Esophagus muscularis mucosa (tissue), 4 donors: ENCODE measurements at regions not wholly inside any gene's neighbourhood (a gene's known extent, or its start where the extent isn't known, plus 50 kb on each side); places are given as distances from the start of the nearest gene placed in this dataset.
"Not testable (repeated sequence)": the region's sequence is repeated elsewhere in the genome, so short reads cannot be mapped to it uniquely, and the experiment has no call there.

Source experiments
- DNase-seq: peaks from one replicate; pipeline ENCODE4 v3.0.0-alpha.2; 2017; ENCODE audit errors: extremely low spot score
- H3K27ac ChIP-seq, 4 donors: fragments of 200-600 bp; sonication (generic); replicated peaks in 1 of 4; 1 replicate in 3 of 4; 2 replicates in 1 of 4; pipeline ENCODE4 v1.5.1; 2016 to 2019; ENCODE audit warnings: mild to moderate bottlenecking in 1 of 4
- H3K27me3 ChIP-seq, 4 donors: fragments of 200-600 bp; sonication (generic); one replicate each; pipeline versions ENCODE4 v1.5.1 to v1.6.0; 2016 to 2019
- H3K36me3 ChIP-seq, 4 donors: fragments of 200-600 bp; sonication (generic); one replicate each; pipeline ENCODE4 v1.5.1; 2016 to 2019
- H3K4me1 ChIP-seq, 4 donors: fragments of 200-600 bp; sonication (generic); one replicate each; pipeline ENCODE4 v1.5.1; 2016 to 2019
- H3K4me3 ChIP-seq, 4 donors: fragments of 200-600 bp; sonication (generic); 1 replicate in 2 of 4; 2 replicates in 2 of 4; pipeline ENCODE4 v1.5.1; 2016 to 2019; ENCODE audit warnings: mild to moderate bottlenecking in 4 of 4, moderate library complexity in 1 of 4
- H3K9me3 ChIP-seq, 4 donors: fragments of 200-600 bp; sonication (generic); 1 replicate in 3 of 4; 2 replicates in 1 of 4; pipeline ENCODE4 v1.5.1; 2016 to 2019
- CTCF ChIP-seq, 3 experiments: fragments of 200-600 bp in 2 of 3; fragments of 450-650 bp in 1 of 3; sonication (generic) in 2 of 3; IDR thresholded peaks; one replicate each; pipeline ENCODE4 v1.5.1; 2017 to 2019; ENCODE audit warnings: antibody characterized with exemption in 3 of 3, mild to moderate bottlenecking in 2 of 3, moderate library complexity in 1 of 3
- EP300 ChIP-seq: sonication (generic); formaldehyde crosslinking; IDR thresholded peaks from one replicate; pipeline ENCODE4 v1.6.1; 2017; ENCODE audit warnings: antibody characterized with exemption
- POLR2A ChIP-seq: fragments of 450-650 bp; IDR thresholded peaks from one replicate; pipeline ENCODE4 v1.6.1; 2017; ENCODE audit warnings: antibody characterized with exemption, moderate library complexity, mild to moderate bottlenecking, low read depth
- POLR2AphosphoS5 ChIP-seq, 2 donors: sonication (generic); formaldehyde crosslinking; IDR thresholded peaks; one replicate each; pipeline ENCODE4 v1.6.1; 2017; ENCODE audit warnings: antibody characterized with exemption in 2 of 2
- WGBS: methylation state at CpG from one replicate; pipeline ENCODE4 v1.1.5; 2018; 5-methylcytosine and 5-hydroxymethylcytosine counted together
- intact Hi-C: fragments of 100-400 bp; cut with DNase I; formaldehyde crosslinking; loops from one replicate; pipeline ENCODE4 v1.15.1; 2023

GRCh38 chr7:152914014-152914844 lies 154.7 kb downstream of the ACTR3B start:
- WGBS, result 92% methylated on average over 5 of the region's 5 CpGs
- TF ChIP-seq POLR2A (no peak), EP300 (no peak), CTCF (IDR thresholded peaks at IDR 0.05) (no peak), POLR2AphosphoS5 (IDR thresholded peaks at IDR 0.05) (no peak)
- Histone ChIP-seq H3K4me3 (no peak overlapping the region), H3K9me3 (no peaks in the 10 kb centered on the region), H3K4me1 (no peaks in the 10 kb centered on the region), H3K27ac (no peak overlapping the region), H3K27me3 (peaks cover 0 to 14% (median 0%) of the 10 kb centered on the region in 4 donors), H3K36me3 (no peaks in the 10 kb centered on the region)
- intact Hi-C loops, result no loop called here
- no peak for DNase-seq

GRCh38 chr7:152914845-152915102 lies 155.2 kb downstream of the ACTR3B start:
- H3K9me3 ChIP-seq, DNase-seq, H3K27ac ChIP-seq, H3K36me3 ChIP-seq, H3K4me3 ChIP-seq, H3K4me1 ChIP-seq, intact Hi-C loops: not testable (repeated sequence)
- H3K27me3 ChIP-seq, result peaks cover 0 to 14% (median 0%) of the 10 kb centered on the region in 4 donors
- WGBS, result 96% methylated on average over 1 of the region's 1 CpG

GRCh38 chr7:152922318-152923081 lies 162.9 kb downstream of the ACTR3B start:
- H3K4me1 ChIP-seq, result peaks cover 8 to 18% (median 16%) of the 10 kb centered on the region in 4 donors
- DNase-seq, result no peak
- intact Hi-C loops, result no loop called here
- no peaks in the 10 kb centered on the region for H3K9me3 ChIP-seq
- H3K27ac ChIP-seq, result no peak overlapping the region
- WGBS, result 85% methylated on average over 16 of the region's 16 CpGs
- H3K36me3 ChIP-seq, result no peaks in the 10 kb centered on the region
- H3K4me3 ChIP-seq, result no peak overlapping the region
- TF ChIP-seq POLR2AphosphoS5 (IDR thresholded peaks at IDR 0.05) (no peak), CTCF (IDR thresholded peaks at IDR 0.05) (no peak), POLR2A (no peak), EP300 (no peak)
- H3K27me3 ChIP-seq, result peaks cover 0 to 66% (median 25%) of the 10 kb centered on the region in 4 donors

- intact Hi-C loops, result no loop called here
- Histone ChIP-seq H3K27me3 (peaks cover 0 to 66% (median 25%) of the 10 kb centered on the region in 4 donors), H3K4me1 (peaks cover 8 to 18% (median 16%) of the 10 kb centered on the region in 4 donors), H3K4me3 (no peak overlapping the region), H3K36me3 (no peaks in the 10 kb centered on the region), H3K9me3 (no peaks in the 10 kb centered on the region), H3K27ac (no peak overlapping the region)
- DNase-seq, result no peak
- TF ChIP-seq POLR2AphosphoS5 (IDR thresholded peaks at IDR 0.05), result no peak
- TF ChIP-seq CTCF (IDR thresholded peaks at IDR 0.05), result no peak
- TF ChIP-seq POLR2A, result no peak
- no peak for TF ChIP-seq EP300
- 84% methylated on average over 9 of the region's 12 CpGs for WGBS
Observed at GRCh38 chr7:152923711-152924110, 164.2 kb downstream of the ACTR3B start.

GRCh38 chr7:152924238-152924637 lies 164.7 kb downstream of the ACTR3B start:
- H3K27ac ChIP-seq, result no peak overlapping the region
- H3K4me3 ChIP-seq, result no peak overlapping the region
- intact Hi-C loops, result no loop called here
- H3K4me1 ChIP-seq, result peaks cover 8 to 18% (median 16%) of the 10 kb centered on the region in 4 donors
- H3K27me3 ChIP-seq, result peaks cover 0 to 66% (median 25%) of the 10 kb centered on the region in 4 donors
- no peak for DNase-seq
- no peak for TF ChIP-seq POLR2A
- no peak for TF ChIP-seq CTCF (IDR thresholded peaks at IDR 0.05)
- TF ChIP-seq POLR2AphosphoS5 (IDR thresholded peaks at IDR 0.05), result no peak
- TF ChIP-seq EP300, result no peak
- H3K9me3 ChIP-seq, result no peaks in the 10 kb centered on the region
- WGBS, result 72% methylated on average over 6 of the region's 6 CpGs
- H3K36me3 ChIP-seq, result no peaks in the 10 kb centered on the region
